K562 (cell line): ENCODE measurements at regions not wholly inside any gene's neighbourhood (a gene's known extent, or its start where the extent isn't known, plus 50 kb on each side); places are given as distances from the start of the nearest gene placed in this dataset.

Experiments
- ATAC-seq: fragments of 200-7000 bp; cut with Tn5 transposase; 3 replicates; pipeline ENCODE4 v1.9.1; 2020; ENCODE audit warnings: moderate library complexity
- BruUV-seq: library from RNA; stranded (reverse); fragments of 400-500 nt; replicated peaks from 2 replicates; lab custom pipeline; 2021; lab: Mats Ljungman, UMichigan
- CTCF ChIA-PET: fragments of 300-600 bp; formaldehyde crosslinking; extraction: SDS; loops from one replicate; lab custom pipeline; 2021; ENCODE audit warnings: low intra/inter-chr PET ratio; lab: Yijun Ruan, JAX
- POLR2A ChIA-PET: fragments of 300-600, 350-650 bp; sonication (Branson Sonifier 250); formaldehyde crosslinking; extraction: SDS; loops from one replicate; lab custom pipeline; 2021; ENCODE audit warnings: antibody characterized with exemption, inconsistent platforms; lab: Yijun Ruan, JAX
- DNase-seq, 4 experiments: peaks; one replicate each; pipeline versions ENCODE4 v3.0.0 to v3.0.0-alpha.2; 2011 to 2018; ENCODE audit warnings: low spot score in 3 of 4, mixed read lengths in 3 of 4; ENCODE audit errors: extremely low read depth in 1 of 4
- FAIRE-seq: peaks from 2 replicates; lab custom pipeline; 2011; peaks lifted over from hg19 to GRCh38; lab: Jason Lieb, UNC
- H2AFZ ChIP-seq: 2 replicates; pipeline ENCODE4 v1.6.0; 2011; ENCODE audit warnings: low read depth, low read length, control low read depth, inconsistent platforms
- H3K27ac ChIP-seq: fragments of 200-600 bp; 3 replicates; pipeline ENCODE4 v1.8.0; 2011; ENCODE audit warnings: low read depth, mild to moderate bottlenecking, control low read depth, inconsistent platforms, low read length, moderate library complexity, mixed read lengths; ENCODE audit errors: extremely low read depth
- H3K27me3 ChIP-seq, 2 experiments: fragments of 300-600 bp in 1 of 2; 2 replicates in 1 of 2; 3 replicates in 1 of 2; pipeline versions ENCODE4 v1.6.0 to v1.8.0; 2011; ENCODE audit warnings: inconsistent platforms in 2 of 2, low read length in 2 of 2, mild to moderate bottlenecking in 1 of 2, mixed read lengths in 1 of 2, moderate library complexity in 1 of 2; ENCODE audit not compliant: control insufficient read depth in 2 of 2, insufficient read depth in 2 of 2
- H3K36me3 ChIP-seq: fragments of 300-600 bp; 3 replicates; pipeline ENCODE4 v1.8.0; 2011; ENCODE audit warnings: mild to moderate bottlenecking, low read length, inconsistent platforms; ENCODE audit not compliant: control insufficient read depth, insufficient read depth
- H3K4me1 ChIP-seq, 2 experiments: fragments of 200-600 bp in 1 of 2; replicated peaks in 1 of 2; 2 replicates in 1 of 2; 3 replicates in 1 of 2; pipeline versions ENCODE4 v1.5.1 to v1.8.0; 2011; ENCODE audit warnings: inconsistent platforms in 2 of 2, low read length in 2 of 2, mild to moderate bottlenecking in 1 of 2, mixed read lengths in 1 of 2, moderate library complexity in 1 of 2; ENCODE audit not compliant: control insufficient read depth in 2 of 2, insufficient read depth in 2 of 2
- H3K4me2 ChIP-seq: 2 replicates; pipeline ENCODE4 v1.6.1; 2011; ENCODE audit warnings: low read length, control low read depth, inconsistent platforms, mixed read lengths; ENCODE audit not compliant: insufficient read depth
- H3K4me3 ChIP-seq: fragments of 200-600 bp; sonication (generic), shearing (Covaris generic); 2 replicates; pipeline ENCODE4 v1.5.1; 2016; ENCODE audit warnings: control low read depth, inconsistent platforms
- H3K79me2 ChIP-seq: fragments of 200-600 bp; 3 replicates; pipeline ENCODE4 v1.8.0; 2011; ENCODE audit warnings: low read length, inconsistent platforms; ENCODE audit not compliant: control insufficient read depth, insufficient read depth
- H3K9ac ChIP-seq, 2 experiments: 2 replicates each; pipeline versions ENCODE4 v1.6.0 to v1.6.1; 2011; ENCODE audit warnings: low read depth in 2 of 2, low read length in 2 of 2, control low read depth in 1 of 2, inconsistent platforms in 1 of 2, mild to moderate bottlenecking in 1 of 2, mixed read lengths in 1 of 2; ENCODE audit not compliant: insufficient read depth in 1 of 2
- H3K9me1 ChIP-seq: one replicate; pipeline ENCODE4 v1.6.0; 2011; ENCODE audit warnings: inconsistent platforms, mild to moderate bottlenecking, low read length, moderate library complexity; ENCODE audit not compliant: control insufficient read depth, insufficient read depth
- H3K9me3 ChIP-seq: replicated peaks from 2 replicates; pipeline ENCODE4 v1.5.1; 2011; ENCODE audit warnings: low read depth, low read length, inconsistent platforms; ENCODE audit not compliant: control insufficient read depth, insufficient read depth
- H4K20me1 ChIP-seq: replicated peaks from 2 replicates; pipeline ENCODE4 v1.6.1; 2011; ENCODE audit warnings: low read length, inconsistent platforms, mixed read lengths; ENCODE audit not compliant: control insufficient read depth, insufficient read depth
- BRCA1 ChIP-seq, 2 experiments: fragments of 450-650 bp in 1 of 2; sonication (generic) in 1 of 2; formaldehyde crosslinking in 1 of 2; IDR thresholded peaks; 2 replicates each; pipeline versions ENCODE4 v1.5.0 to v1.6.1; 2017 to 2020; ENCODE audit warnings: mild to moderate bottlenecking in 1 of 2, missing genetic modification reagents in 1 of 2
- BRF2 ChIP-seq: IDR thresholded peaks from 3 replicates; pipeline ENCODE4 v1.6.1; 2011; ENCODE audit warnings: borderline replicate concordance, mild to moderate bottlenecking; ENCODE audit not compliant: insufficient read length, insufficient read depth
- DPF2 ChIP-seq: fragments of 450-650 bp; IDR thresholded peaks from 2 replicates; pipeline ENCODE4 v1.6.1; 2016
- KLF1 ChIP-seq: fragments of 450-650 bp; IDR thresholded peaks from 2 replicates; pipeline ENCODE4 v1.6.1; 2016; ENCODE audit warnings: missing genetic modification characterization, missing compliant biosample characterization
- MED1 ChIP-seq: sonication (generic); formaldehyde crosslinking; IDR thresholded peaks from 2 replicates; pipeline ENCODE4 v1.8.1; 2023; ENCODE audit warnings: missing genetic modification reagents, borderline replicate concordance
- NKRF ChIP-seq: fragments of 450-650 bp; IDR thresholded peaks from 2 replicates; pipeline ENCODE4 v1.6.1; 2016; ENCODE audit warnings: borderline replicate concordance
- TRIM28 ChIP-seq: fragments of 450-650 bp; IDR thresholded peaks from 2 replicates; pipeline ENCODE4 v1.6.1; 2017
- ZNF449 ChIP-seq: fragments of 250-450 bp; sonication (Bioruptor Pico); IDR thresholded peaks from 2 replicates; pipeline ENCODE4 v1.8.0; 2022; ENCODE audit warnings: moderate library complexity, mild to moderate bottlenecking, inconsistent platforms
- WGBS: fragments of 100-300 bp; shearing (Covaris generic); methylation state at CpG from one replicate; pipeline ENCODE4 v1.1.6; 2016; ENCODE audit warnings: low coverage, mixed read lengths; ENCODE audit not compliant: insufficient coverage; ENCODE audit errors: missing lambda C conversion rate; 5-methylcytosine and 5-hydroxymethylcytosine counted together
- in situ Hi-C: fragments of 300-500 bp; cut with MboI; formaldehyde crosslinking; loops from 4 replicates; pipeline ENCODE4 v1.15.0; 2018; ENCODE audit warnings: inconsistent platforms, mixed read lengths
- intact Hi-C: fragments of 100-400 bp; cut with micrococcal nuclease; formaldehyde crosslinking; loops from 2 replicates; pipeline ENCODE4 v1.14.2; 2022
- TF ChIP-seq, protein P1 (sequence below): fragments of 250-450 bp; sonication (Bioruptor Pico); IDR thresholded peaks from 2 replicates; pipeline ENCODE4 v1.4.0; 2020

GRCh38 chr13:105410602-105411001 lies 1124.9 kb downstream of the EFNB2 start (continued):
- TF ChIP-seq, protein P1, sequence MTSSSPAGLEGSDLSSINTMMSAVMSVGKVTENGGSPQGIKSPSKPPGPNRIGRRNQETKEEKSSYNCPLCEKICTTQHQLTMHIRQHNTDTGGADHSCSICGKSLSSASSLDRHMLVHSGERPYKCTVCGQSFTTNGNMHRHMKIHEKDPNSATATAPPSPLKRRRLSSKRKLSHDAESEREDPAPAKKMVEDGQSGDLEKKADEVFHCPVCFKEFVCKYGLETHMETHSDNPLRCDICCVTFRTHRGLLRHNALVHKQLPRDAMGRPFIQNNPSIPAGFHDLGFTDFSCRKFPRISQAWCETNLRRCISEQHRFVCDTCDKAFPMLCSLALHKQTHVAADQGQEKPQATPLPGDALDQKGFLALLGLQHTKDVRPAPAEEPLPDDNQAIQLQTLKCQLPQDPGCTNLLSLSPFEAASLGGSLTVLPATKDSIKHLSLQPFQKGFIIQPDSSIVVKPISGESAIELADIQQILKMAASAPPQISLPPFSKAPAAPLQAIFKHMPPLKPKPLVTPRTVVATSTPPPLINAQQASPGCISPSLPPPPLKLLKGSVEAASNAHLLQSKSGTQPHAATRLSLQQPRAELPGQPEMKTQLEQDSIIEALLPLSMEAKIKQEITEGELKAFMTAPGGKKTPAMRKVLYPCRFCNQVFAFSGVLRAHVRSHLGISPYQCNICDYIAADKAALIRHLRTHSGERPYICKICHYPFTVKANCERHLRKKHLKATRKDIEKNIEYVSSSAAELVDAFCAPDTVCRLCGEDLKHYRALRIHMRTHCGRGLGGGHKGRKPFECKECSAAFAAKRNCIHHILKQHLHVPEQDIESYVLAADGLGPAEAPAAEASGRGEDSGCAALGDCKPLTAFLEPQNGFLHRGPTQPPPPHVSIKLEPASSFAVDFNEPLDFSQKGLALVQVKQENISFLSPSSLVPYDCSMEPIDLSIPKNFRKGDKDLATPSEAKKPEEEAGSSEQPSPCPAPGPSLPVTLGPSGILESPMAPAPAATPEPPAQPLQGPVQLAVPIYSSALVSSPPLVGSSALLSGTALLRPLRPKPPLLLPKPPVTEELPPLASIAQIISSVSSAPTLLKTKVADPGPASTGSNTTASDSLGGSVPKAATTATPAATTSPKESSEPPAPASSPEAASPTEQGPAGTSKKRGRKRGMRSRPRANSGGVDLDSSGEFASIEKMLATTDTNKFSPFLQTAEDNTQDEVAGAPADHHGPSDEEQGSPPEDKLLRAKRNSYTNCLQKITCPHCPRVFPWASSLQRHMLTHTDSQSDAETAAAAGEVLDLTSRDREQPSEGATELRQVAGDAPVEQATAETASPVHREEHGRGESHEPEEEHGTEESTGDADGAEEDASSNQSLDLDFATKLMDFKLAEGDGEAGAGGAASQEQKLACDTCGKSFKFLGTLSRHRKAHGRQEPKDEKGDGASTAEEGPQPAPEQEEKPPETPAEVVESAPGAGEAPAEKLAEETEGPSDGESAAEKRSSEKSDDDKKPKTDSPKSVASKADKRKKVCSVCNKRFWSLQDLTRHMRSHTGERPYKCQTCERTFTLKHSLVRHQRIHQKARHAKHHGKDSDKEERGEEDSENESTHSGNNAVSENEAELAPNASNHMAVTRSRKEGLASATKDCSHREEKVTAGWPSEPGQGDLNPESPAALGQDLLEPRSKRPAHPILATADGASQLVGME (CRISPR knock-in tag) = no peak
- TF ChIP-seq, all 486 proteins: peak for 3

DNA sequence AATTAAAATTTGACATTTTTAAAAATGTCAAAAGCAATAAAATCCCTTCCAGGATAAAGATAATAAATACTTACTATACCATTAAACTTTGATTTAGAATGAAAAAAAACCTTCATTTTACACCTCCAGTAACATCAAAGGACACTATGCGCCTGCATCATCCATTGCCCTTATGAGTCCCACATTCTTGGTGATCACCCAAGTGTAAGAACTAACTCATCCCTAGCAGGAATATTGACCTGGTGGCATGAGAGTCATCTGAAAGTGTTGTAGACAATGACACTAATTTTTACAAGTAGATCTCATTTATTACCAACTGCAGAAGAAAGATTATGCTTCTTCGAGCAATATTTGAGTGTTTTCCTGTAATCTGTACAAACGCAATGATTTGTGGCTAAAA lies 1128.9 kb downstream of the EFNB2 start:
- H3K79me2 ChIP-seq = no peaks in the 10 kb centered on the region
- intact Hi-C loops (no loop called here), in situ Hi-C loops (no loop called here)
- POLR2A ChIA-PET = no interaction called here
- H3K4me3 ChIP-seq = no peak overlapping the region
- FAIRE-seq = no peak
- H3K9me3 ChIP-seq = no peaks in the 10 kb centered on the region
- DNase-seq = no peak
- no peak overlapping the region for H3K9ac ChIP-seq
- no peak overlapping the region for H3K27ac ChIP-seq
- no TSS peak for BruUV-seq
- H3K4me1 ChIP-seq = no peaks in the 10 kb centered on the region
- H4K20me1 ChIP-seq = no peaks in the 10 kb centered on the region
- no peak overlapping the region for H3K4me2 ChIP-seq
- H3K36me3 ChIP-seq = no peaks in the 10 kb centered on the region
- 0% methylated on average over 2 of the region's 3 CpGs for WGBS
- CTCF ChIA-PET = no interaction called here
- no peaks in the 10 kb centered on the region for H3K9me1 ChIP-seq
- H3K27me3 ChIP-seq = no peaks in the 10 kb centered on the region
- H2AFZ ChIP-seq = no peak overlapping the region
- ATAC-seq = no peak
- no peak for TF ChIP-seq BRCA1 (IDR thresholded peaks at IDR 0.05)
- TF ChIP-seq BRCA1 (CRISPR knock-in tag; IDR thresholded peaks at IDR 0.05) = no peak
- TF ChIP-seq KLF1 (tag) = no peak
- TF ChIP-seq MED1 (CRISPR knock-in tag) = no peak
- TF ChIP-seq BRF2 = no peak
- no peak for TF ChIP-seq TRIM28
- no peak for TF ChIP-seq ZNF449 (CRISPR knock-in tag)
- TF ChIP-seq DPF2 = no peak
- no peak for TF ChIP-seq NKRF
